GM12873 (cell line): ENCODE measurements at regions not wholly inside any gene's neighbourhood (a gene's known extent, or its start where the extent isn't known, plus 50 kb on each side); places are given as distances from the start of the nearest gene placed in this dataset.

Source experiments
- TF ChIP-seq, protein P1 (sequence below): IDR thresholded peaks from 2 replicates; pipeline ENCODE4 v1.5.1; 2012; ENCODE audit warnings: low read depth, mild to moderate bottlenecking, moderate library complexity, low read length, control low read depth; ENCODE audit not compliant: insufficient read depth; ENCODE audit errors: missing control alignments

- TF ChIP-seq, protein P1, sequence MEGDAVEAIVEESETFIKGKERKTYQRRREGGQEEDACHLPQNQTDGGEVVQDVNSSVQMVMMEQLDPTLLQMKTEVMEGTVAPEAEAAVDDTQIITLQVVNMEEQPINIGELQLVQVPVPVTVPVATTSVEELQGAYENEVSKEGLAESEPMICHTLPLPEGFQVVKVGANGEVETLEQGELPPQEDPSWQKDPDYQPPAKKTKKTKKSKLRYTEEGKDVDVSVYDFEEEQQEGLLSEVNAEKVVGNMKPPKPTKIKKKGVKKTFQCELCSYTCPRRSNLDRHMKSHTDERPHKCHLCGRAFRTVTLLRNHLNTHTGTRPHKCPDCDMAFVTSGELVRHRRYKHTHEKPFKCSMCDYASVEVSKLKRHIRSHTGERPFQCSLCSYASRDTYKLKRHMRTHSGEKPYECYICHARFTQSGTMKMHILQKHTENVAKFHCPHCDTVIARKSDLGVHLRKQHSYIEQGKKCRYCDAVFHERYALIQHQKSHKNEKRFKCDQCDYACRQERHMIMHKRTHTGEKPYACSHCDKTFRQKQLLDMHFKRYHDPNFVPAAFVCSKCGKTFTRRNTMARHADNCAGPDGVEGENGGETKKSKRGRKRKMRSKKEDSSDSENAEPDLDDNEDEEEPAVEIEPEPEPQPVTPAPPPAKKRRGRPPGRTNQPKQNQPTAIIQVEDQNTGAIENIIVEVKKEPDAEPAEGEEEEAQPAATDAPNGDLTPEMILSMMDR, result no peak
Observed at GRCh38 chr16:27686926-27687325, 137.0 kb downstream of the KATNIP start.

- TF ChIP-seq, protein P1, result no peak
Observed at GRCh38 chr16:27687605-27688004, 137.7 kb downstream of the KATNIP start.

DNA sequence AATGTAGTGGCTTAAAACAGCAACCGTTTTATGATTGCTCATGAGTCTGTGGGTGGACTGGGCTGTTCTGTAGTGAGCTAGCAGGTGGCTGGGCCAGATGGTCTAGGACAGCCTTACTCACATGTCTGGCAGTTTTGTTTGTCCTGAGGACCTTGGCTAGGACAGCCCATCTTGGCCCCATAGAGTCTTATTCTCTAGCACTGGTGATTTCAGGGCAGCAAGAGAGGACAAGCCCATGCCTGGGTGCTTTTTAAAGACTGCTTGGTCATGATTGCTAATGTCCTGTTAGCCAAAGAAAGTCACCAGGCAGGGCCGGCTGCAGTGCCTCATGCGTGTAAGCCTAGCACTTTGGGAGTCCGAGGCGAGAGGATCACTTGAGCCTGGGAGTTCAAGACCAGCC lies 139.8 kb downstream of the KATNIP start:
- TF ChIP-seq, protein P1, result no peak

DNA sequence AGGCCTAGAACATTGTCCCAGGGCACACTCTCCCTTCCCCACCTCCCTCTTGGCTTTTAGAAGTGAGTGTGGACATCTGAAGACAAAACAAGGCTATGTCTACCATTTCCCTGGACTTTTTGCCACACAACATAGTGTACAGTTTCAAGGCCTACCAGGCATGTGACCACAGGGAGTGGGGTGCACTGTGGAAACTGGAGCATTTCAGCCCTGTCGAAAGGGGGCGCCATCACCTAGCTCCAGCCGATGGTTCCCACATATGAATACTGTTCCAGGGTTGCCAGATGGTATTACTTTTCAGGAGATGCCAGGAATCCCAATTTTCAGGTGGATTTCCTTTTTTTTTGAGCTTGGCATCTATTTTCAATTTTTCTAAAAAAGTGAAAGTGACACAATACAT lies 140.7 kb downstream of the KATNIP start:
- TF ChIP-seq, protein P1, result peak; percentile 76

GRCh38 chr16:27691721-27692120 lies 141.8 kb downstream of the KATNIP start:
- TF ChIP-seq, protein P1, result no peak

DNA sequence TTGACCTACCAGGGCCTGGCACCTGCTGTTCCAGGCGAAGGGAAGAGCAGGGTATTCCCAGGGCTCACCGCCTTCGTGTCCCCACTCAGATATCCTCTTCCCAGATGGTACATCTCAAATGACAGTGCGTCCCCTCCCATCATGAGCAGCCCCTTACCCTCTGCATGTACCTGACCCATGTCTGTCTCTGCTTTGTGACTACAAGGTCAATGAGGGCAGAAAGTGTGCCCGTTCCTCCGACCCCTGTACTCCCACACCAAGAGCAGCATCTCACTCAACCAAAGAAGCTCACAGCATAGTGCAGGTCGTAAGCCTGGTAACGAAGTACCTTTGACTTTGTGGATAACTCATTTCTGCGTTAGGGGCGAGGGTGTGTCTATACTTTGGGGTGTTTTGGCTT lies 142.6 kb downstream of the KATNIP start:
- TF ChIP-seq, protein P1, result no peak

DNA sequence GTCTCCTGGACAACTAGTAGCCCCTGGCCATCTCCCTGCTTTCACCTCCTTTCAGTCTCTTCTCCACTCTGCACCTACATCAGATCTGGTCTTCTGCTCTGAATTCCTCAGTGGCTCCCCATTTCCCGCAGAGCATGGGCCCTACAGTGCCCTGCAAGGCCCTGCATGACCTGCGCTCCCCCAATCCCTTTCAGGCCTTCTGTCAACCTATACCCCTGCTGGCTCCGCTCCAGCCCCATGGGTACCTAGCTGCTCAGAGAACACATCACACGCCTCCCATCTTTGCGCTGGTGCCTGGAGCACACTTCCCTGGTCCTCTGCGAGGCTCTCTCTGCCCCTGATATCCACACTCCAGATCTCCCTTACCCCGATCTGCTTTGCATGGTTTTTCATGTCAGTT lies 145.2 kb downstream of the KATNIP start:
- TF ChIP-seq, protein P1, result no peak
